OCI-LY7 (cell line): ENCODE measurements at regions not wholly inside any gene's neighbourhood (a gene's known extent, or its start where the extent isn't known, plus 50 kb on each side); places are given as distances from the start of the nearest gene placed in this dataset.

ENCODE experiments used
- BruUV-seq: library from RNA; stranded (reverse); fragments of 400-500 nt; replicated peaks from 2 replicates; lab custom pipeline; 2021; lab: Mats Ljungman, UMichigan
- CTCF ChIA-PET: fragments of 300-600 bp; sonication (Branson Sonifier 250); formaldehyde crosslinking; loops from one replicate; lab custom pipeline; 2022; ENCODE audit warnings: antibody characterized with exemption; ENCODE audit not compliant: unreplicated experiment; lab: Charles Lee
- POLR2A ChIA-PET: fragments of 300-600 bp; sonication (Branson Sonifier 250); formaldehyde crosslinking; loops from one replicate; lab custom pipeline; 2022; ENCODE audit warnings: antibody characterized with exemption; lab: Charles Lee
- DNase-seq: peaks from one replicate; pipeline ENCODE4 v3.0.0-alpha.2; 2015; ENCODE audit warnings: low spot score
- H2AFZ ChIP-seq: fragments of 200-600 bp; sonication (generic), shearing (Covaris generic); 2 replicates; pipeline ENCODE4 v1.6.1; 2014; ENCODE audit warnings: mild to moderate bottlenecking, antibody characterized with exemption, low read length, moderate library complexity
- H3K27ac ChIP-seq: fragments of 200-600 bp; sonication (generic); 2 replicates; pipeline ENCODE4 v1.5.1; 2014; ENCODE audit warnings: mixed run types, low read depth, mild to moderate bottlenecking, moderate library complexity, low read length, inconsistent platforms; ENCODE audit not compliant: poor library complexity, severe bottlenecking
- H3K36me3 ChIP-seq: fragments of 200-600 bp; sonication (generic); 2 replicates; pipeline ENCODE4 v1.6.1; 2014; ENCODE audit warnings: mild to moderate bottlenecking, antibody characterized with exemption, low read length, moderate library complexity, mixed read lengths; ENCODE audit not compliant: insufficient read depth
- H3K4me1 ChIP-seq: fragments of 200-600 bp; sonication (generic); 2 replicates; pipeline ENCODE4 v1.5.1; 2014; ENCODE audit warnings: mild to moderate bottlenecking, low read length; ENCODE audit not compliant: insufficient read depth, poor library complexity, severe bottlenecking
- H3K4me2 ChIP-seq: fragments of 200-600 bp; sonication (generic); 2 replicates; pipeline ENCODE4 v1.6.1; 2014; ENCODE audit warnings: mild to moderate bottlenecking, low read length
- H3K4me3 ChIP-seq: fragments of 200-600 bp; sonication (generic); 2 replicates; pipeline ENCODE4 v1.5.1; 2014; ENCODE audit warnings: mild to moderate bottlenecking, low read depth, low read length; ENCODE audit not compliant: poor library complexity, severe bottlenecking
- H3K79me2 ChIP-seq: fragments of 200-600 bp; sonication (generic); 2 replicates; pipeline ENCODE4 v1.6.1; 2016; ENCODE audit warnings: low read depth, mild to moderate bottlenecking, low read length, moderate library complexity, mixed read lengths; ENCODE audit not compliant: insufficient read depth
- H3K9me2 ChIP-seq: fragments of 200-600 bp; sonication (generic); 2 replicates; pipeline ENCODE4 v1.6.1; 2016; ENCODE audit warnings: mild to moderate bottlenecking, low read length, mixed read lengths; ENCODE audit not compliant: insufficient read depth
- H3K9me3 ChIP-seq: fragments of 200-600 bp; sonication (generic); 2 replicates; pipeline ENCODE4 v1.6.1; 2014; ENCODE audit warnings: mild to moderate bottlenecking, mixed run types, low read length, mixed read lengths
- H4K20me1 ChIP-seq: fragments of 200-600 bp; sonication (generic); 2 replicates; pipeline ENCODE4 v1.6.1; 2014; ENCODE audit warnings: mild to moderate bottlenecking, antibody characterized with exemption, low read length, moderate library complexity, mixed read lengths; ENCODE audit not compliant: insufficient read depth
- EZH2phosphoT487 ChIP-seq: fragments of 200-600 bp; sonication (generic); IDR thresholded peaks from 2 replicates; pipeline ENCODE4 v1.6.1; 2018; ENCODE audit warnings: low read depth, borderline replicate concordance, mild to moderate bottlenecking, mixed run types, antibody characterized with exemption, low read length, moderate library complexity, mixed read lengths
- intact Hi-C: fragments of 100-400 bp; cut with micrococcal nuclease; formaldehyde crosslinking; loops from one replicate; pipeline ENCODE4 v1.10.0; 2022; ENCODE audit not compliant: unreplicated experiment
- TF ChIP-seq, protein P1 (sequence below): fragments of 200-600 bp; sonication (generic); conservative IDR thresholded peaks from 2 replicates; pipeline ENCODE4 v1.5.1; 2014; ENCODE audit warnings: mild to moderate bottlenecking, antibody characterized with exemption, low read length, moderate library complexity, mixed read lengths

DNA sequence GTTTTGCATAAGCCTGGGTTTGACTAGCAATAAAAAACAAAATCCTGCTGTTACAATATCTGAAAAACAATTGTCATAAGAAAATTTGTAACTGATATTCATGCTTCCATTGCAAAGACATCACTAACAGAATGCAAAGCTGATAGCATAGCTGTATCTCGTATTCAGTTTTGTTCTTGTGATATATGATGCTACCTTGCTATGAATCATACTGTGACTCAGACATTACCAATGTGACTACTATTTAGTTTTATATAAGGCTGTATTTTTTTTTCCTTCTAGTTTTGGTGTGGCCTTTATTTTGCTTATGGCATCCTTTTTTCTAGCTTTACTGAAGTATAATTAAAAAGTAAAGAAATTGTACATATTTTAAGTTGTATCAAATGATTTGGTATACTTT, 1381.8 kb downstream of the MRPL39 start:
- CTCF ChIA-PET: no interaction called here
- POLR2A ChIA-PET: no interaction called here
- H3K27ac ChIP-seq: no peak overlapping the region
- no peak overlapping the region for H3K4me2 ChIP-seq
- no peak for TF ChIP-seq EZH2phosphoT487
- TF ChIP-seq, protein P1, sequence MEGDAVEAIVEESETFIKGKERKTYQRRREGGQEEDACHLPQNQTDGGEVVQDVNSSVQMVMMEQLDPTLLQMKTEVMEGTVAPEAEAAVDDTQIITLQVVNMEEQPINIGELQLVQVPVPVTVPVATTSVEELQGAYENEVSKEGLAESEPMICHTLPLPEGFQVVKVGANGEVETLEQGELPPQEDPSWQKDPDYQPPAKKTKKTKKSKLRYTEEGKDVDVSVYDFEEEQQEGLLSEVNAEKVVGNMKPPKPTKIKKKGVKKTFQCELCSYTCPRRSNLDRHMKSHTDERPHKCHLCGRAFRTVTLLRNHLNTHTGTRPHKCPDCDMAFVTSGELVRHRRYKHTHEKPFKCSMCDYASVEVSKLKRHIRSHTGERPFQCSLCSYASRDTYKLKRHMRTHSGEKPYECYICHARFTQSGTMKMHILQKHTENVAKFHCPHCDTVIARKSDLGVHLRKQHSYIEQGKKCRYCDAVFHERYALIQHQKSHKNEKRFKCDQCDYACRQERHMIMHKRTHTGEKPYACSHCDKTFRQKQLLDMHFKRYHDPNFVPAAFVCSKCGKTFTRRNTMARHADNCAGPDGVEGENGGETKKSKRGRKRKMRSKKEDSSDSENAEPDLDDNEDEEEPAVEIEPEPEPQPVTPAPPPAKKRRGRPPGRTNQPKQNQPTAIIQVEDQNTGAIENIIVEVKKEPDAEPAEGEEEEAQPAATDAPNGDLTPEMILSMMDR: no peak
- H3K4me1 ChIP-seq: no peaks in the 10 kb centered on the region
- H3K4me3 ChIP-seq: no peak overlapping the region
- BruUV-seq: no TSS peak
- H2AFZ ChIP-seq: no peak overlapping the region
- intact Hi-C loops: no loop called here
- no peaks in the 10 kb centered on the region for H4K20me1 ChIP-seq
- H3K9me2 ChIP-seq: no peaks in the 10 kb centered on the region
- H3K79me2 ChIP-seq: no peaks in the 10 kb centered on the region
- peaks cover 51% of the 10 kb centered on the region for H3K9me3 ChIP-seq
- no peak for DNase-seq
- H3K36me3 ChIP-seq: no peaks in the 10 kb centered on the region

DNA sequence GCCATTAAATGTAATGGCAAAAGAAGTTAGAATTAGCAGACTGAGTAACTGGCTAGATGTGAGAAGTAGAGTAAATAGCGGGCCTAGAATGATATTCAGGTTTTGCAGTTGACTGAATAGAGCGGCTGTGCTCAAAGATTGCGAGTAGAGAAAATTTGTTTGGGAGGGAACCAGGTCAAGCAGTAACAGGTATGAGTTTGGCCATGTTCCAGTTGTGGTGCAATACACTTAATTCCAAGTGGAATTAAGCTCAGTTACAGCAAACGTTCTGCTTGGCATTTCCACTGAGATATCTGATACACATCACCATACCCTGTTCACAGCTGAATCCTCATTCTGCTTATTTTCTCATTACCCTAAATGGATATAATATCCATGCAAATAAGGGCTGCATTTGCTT, 1382.9 kb downstream of the MRPL39 start:
- Histone ChIP-seq H3K9me3 (peaks cover 46% of the 10 kb centered on the region), H3K79me2 (no peaks in the 10 kb centered on the region), H3K27ac (no peak overlapping the region), H3K4me1 (no peaks in the 10 kb centered on the region), H3K4me2 (no peak overlapping the region), H2AFZ (no peak overlapping the region), H4K20me1 (no peaks in the 10 kb centered on the region), H3K9me2 (no peaks in the 10 kb centered on the region), H3K4me3 (no peak overlapping the region), H3K36me3 (no peaks in the 10 kb centered on the region)
- CTCF ChIA-PET: no interaction called here
- POLR2A ChIA-PET: no interaction called here
- intact Hi-C loops: no loop called here
- no TSS peak for BruUV-seq
- no peak for DNase-seq
- TF ChIP-seq EZH2phosphoT487: no peak
- TF ChIP-seq, protein P1: no peak

DNA sequence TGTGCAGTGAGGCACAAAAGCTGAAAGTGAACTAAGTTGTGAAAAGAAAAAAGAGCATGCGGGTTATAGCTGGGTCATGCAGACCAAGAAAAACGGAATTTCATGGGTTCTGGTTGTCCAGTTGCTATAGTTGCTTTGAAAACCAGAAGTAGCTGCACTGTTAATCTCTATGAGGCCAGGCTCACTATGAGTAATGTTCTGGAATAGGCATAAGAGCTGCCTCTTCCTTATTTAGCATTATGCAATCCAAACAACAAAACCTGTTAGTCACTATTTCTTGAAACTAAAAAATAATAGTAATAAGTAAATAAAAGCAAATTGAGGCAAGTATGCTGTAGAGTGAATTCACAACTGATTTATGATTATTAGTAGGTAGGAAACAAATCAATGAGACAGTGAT, 1383.7 kb downstream of the MRPL39 start:
- BruUV-seq: no TSS peak
- Histone ChIP-seq H3K36me3 (no peaks in the 10 kb centered on the region), H3K4me2 (no peak overlapping the region), H4K20me1 (no peaks in the 10 kb centered on the region), H2AFZ (no peak overlapping the region), H3K4me3 (no peak overlapping the region), H3K9me2 (no peaks in the 10 kb centered on the region), H3K79me2 (no peaks in the 10 kb centered on the region), H3K9me3 (peaks cover 40% of the 10 kb centered on the region), H3K27ac (no peak overlapping the region), H3K4me1 (no peaks in the 10 kb centered on the region)
- TF ChIP-seq EZH2phosphoT487: no peak
- TF ChIP-seq, protein P1: no peak
- ChIA-PET CTCF (no interaction called here), POLR2A (interaction anchor here (1.2 kb wide), 1 partner anchor 18 kb away, joined by 3 read pairs; no protein-coding TSS in a partner anchor)
- DNase-seq: no peak
- intact Hi-C loops: no loop called here
